LoVo (cell line): ENCODE measurements at regions not wholly inside any gene's neighbourhood (a gene's known extent, or its start where the extent isn't known, plus 50 kb on each side); places are given as distances from the start of the nearest gene placed in this dataset.
"Not testable (repeated sequence)": the region's sequence is repeated elsewhere in the genome, so short reads cannot be mapped to it uniquely, and the experiment has no call there.

ENCODE experiments used
- DNase-seq: peaks from one replicate; pipeline ENCODE4 v3.0.0-alpha.2; 2016; ENCODE audit warnings: low spot score

DNA sequence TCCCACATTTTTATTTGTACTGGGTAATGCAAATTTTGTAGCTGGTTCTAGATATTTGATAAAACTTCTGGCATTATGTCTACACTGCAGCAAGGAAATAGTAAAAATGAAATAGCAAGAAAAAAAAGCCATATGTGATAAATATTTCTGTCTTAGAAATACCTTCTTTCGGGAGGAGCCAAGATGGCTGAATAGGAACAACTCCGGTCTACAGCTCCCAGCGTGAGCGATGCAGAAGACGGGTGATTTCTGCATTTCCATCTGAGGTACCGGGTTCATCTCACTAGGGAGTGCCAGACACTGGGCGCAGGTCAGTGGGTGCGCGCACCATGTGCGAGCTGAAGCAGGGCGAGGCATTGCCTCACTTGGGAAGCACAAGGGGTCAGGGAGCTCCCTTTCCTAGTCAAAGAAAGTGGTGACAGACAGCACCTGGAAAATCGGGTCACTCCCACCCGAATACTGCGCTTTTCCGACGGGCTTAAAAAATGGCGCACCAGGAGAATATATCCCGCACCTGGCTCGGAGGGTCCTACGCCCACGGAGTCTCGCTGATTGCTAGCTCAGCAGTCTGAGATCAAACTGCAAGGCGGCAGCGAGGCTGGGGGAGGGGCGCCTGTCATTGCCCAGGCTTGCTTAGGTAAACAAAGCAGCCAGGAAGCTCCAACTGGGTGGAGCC is 461.4 kb downstream of the ZWINT start:
- not testable (repeated sequence) for DNase-seq

DNA sequence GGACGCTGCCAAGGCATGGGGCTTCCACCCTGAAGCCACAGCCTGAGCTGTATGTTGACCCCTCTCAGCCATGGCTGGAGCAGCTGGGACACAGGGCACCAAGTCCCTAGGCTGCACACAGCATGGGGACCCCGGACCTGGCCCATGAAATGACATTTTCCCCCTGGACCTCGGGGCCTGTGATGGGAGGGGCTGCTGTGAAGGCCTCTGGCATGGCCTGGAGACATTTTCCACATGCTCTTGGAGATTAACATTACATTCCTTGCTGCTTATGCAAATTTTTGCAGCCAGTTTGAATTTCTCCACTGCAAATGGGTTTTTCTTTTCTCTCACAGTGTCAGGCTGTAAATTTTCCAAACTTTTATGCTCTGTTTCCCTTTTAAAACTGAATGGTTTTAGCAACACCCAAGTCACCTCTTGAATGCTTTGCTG is 463.6 kb downstream of the ZWINT start:
- no peak for DNase-seq

DNA sequence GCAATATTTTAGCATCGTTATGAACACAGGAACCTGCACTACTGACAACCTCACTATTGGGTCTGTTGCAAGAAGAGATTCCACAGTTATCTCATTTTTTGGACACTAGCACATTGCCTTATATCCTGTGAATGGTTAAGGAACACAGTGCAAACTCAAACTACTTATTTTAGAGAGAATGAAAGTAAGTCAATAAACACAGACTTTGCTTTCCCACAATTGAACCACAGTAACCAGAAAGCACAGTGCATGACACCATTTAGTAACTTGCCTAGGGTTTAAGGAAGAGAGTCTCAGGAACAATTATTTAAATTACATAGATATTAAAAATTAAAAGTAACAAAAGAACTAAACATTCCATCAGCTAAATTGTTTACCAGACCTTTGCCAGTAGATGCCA is 468.8 kb downstream of the ZWINT start:
- no peak for DNase-seq

DNA sequence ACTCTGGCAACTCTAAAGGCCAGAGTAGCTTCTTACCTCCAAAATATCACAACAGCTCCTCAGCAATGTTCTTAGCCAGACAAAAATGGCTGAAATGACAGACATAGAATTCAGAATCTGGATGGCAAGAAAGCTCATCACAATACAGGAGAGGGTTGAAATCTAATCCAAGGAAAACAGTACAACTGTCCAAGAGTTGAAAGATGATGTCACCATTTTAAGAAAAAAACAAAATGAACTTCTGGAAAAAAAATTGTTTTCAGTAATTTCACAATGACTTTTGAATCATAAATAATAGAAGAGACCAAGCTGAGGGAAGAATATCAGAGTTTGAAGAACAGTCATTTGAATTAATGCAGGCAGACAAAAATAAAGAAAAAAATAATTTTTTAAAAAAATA is 479.5 kb downstream of the ZWINT start:
- DNase-seq, result no peak

DNA sequence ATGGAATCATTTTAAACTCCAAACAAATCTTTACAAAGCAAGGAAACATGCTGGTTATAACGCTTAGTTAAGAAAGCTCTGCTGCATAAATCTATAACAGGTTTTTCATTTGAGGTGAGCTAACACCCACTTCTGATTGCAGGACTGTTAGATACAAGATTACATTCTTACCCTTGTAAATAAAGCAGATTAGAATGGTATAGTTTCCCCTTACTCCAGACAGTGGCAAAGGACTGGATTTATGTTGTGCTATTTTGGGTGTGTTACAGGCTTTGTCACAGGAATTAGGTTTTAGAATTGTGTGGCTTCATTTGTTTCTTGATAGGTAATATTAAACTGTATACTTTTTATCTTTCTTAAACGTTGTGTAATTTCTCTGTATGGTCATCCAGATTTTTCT is 487.6 kb downstream of the ZWINT start:
- no peak for DNase-seq

DNA sequence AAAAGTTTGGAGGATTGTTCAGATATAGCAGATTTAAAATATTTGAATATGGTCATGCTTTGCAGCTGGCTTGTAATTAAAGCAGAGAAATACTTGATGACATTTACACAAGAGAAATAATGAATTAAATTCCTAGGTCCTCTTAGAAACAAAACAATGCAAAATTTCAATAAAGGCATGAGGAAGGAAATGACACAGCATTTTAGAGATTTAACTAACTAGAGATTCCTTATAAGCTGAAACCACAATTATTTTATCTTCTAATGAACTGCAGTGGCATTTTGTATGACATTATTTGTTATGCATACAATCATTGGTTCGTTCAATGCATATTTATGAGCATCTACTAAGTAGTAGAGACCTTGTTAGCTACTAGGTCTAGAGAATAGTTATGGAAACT is 490.9 kb downstream of the ZWINT start:
- no peak for DNase-seq

DNA sequence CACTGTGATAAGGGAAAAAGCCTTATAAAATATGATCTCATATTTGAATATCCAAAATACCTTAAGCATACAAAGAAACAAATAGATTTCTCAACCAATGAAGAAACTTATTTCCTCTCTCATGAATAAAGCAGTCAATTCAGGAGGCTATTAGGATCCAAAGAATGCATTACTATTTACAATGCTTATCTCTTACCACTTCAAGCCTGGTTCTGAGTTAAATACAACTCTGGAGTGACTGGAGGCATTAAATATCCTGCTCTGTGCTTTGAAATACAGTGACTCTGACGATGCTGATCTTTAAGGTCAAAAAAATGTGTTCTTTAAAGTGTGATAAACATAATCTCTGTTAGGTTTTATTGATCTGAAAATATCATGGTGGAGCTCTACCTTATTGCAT is 493.2 kb downstream of the ZWINT start:
- DNase-seq, result no peak

DNA sequence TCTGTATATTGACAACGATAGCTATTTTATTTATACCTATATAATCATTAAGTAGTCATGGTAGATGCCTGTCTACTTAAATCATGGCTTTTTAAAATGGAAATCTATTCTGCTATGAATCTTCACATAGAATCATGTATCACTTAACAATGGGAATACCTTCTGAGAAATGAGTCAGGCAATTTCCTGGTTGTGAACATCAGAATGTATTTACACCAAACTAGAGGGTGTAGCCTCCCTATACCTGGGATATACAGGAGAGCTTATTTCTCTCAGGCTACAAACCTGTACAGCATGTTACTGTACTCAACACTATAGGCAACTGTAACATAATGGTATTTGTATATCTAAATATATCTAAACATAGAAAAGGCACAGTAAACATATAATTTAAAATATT is 502.3 kb downstream of the ZWINT start:
- no peak for DNase-seq

DNA sequence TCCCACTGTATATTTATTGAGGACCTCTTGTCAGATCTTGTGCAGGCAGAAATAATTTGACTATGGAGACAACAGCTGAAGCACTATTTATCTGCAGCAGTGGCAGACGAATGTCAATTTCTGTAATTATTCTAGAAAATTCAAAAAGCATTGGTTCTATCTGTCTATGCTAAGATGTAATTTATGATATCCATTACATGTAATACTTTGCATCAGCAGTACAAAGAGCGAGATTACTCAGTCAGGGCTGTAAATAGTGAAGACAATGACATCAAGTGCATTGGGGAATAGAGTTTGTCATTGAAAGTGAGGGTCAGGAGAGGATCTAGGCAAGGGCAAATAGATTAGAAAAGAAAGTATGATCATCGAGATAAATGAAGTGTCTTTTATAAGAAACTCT is 508.2 kb downstream of the ZWINT start:
- DNase-seq, result no peak

DNA sequence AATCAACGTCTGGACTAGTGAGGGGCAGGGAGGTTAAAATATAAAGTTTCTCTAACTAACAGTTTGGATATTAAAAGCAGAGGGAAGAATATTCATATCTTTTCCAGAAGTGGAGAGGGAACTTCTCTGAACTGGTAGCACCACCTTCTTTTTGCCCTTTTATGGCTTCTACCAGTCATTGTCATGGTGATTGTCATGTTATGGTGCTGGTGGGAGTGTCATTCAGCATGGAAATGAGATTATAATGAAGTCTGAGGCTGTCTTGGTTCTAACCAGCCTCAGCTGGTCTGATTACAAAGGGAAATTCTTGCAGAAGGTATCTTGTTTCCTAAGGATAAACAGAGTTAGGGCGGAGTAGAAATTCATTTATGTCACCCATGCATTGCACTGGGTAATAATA is 523.8 kb downstream of the ZWINT start:
- DNase-seq, result no peak

DNA sequence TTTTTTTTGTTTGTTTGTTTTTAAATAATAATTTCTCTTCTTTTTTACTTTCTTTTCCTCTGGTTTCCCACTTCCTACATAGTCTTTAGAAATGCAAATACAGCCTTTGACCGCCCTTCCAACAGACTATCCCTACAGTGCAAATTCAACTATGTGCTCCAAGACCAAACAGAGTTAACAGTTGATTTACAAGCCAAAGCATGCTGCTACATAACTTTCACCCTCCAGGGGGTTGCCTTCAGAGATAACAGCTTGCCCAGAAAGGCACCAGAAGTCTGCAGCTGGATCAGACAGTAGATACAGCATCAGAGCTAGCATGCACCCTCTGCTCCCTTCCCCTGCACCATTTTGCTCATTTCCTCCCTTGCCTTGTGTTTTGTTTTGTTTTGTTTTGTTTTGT is 539.0 kb downstream of the ZWINT start:
- DNase-seq, result no peak

DNA sequence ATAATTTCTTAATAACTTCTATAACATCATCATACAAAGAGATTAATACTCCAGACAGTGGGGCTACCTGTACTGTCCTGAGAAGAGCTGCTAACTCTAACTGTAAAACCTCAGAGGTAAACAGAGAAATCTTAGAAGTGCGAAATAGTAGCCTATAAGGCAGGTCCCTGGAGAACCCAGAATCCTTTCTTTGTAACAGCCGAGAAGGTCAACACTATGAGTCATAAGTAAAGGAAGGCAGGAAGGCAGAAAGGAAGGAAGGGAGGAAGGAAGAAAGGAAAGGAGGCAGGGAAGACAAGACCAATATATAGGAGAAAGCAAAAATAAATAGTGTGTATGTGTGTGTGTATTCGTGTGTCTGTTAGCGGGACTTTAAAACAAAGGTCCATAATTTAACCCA is 540.6 kb downstream of the ZWINT start:
- no peak for DNase-seq

DNA sequence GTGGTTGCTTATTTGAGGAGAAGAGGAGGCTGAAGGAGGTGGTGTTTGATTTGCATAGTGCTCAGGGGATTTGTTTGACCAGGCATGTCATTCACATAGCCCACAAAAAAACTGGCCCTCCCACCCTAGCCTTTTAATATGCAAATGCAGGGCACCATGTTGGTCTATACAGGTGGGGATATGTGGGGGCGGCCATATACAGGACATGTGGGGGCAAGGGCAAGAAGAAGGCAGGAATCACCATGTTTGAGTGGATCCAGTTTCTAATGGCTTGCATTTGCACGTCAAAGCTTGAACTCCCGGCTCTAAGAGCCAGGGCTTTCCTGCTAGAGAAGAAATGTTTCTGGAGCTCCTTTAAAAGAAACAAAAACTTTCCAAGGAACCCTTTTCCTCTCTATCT is 541.0 kb downstream of the ZWINT start:
- DNase-seq, result no peak

DNA sequence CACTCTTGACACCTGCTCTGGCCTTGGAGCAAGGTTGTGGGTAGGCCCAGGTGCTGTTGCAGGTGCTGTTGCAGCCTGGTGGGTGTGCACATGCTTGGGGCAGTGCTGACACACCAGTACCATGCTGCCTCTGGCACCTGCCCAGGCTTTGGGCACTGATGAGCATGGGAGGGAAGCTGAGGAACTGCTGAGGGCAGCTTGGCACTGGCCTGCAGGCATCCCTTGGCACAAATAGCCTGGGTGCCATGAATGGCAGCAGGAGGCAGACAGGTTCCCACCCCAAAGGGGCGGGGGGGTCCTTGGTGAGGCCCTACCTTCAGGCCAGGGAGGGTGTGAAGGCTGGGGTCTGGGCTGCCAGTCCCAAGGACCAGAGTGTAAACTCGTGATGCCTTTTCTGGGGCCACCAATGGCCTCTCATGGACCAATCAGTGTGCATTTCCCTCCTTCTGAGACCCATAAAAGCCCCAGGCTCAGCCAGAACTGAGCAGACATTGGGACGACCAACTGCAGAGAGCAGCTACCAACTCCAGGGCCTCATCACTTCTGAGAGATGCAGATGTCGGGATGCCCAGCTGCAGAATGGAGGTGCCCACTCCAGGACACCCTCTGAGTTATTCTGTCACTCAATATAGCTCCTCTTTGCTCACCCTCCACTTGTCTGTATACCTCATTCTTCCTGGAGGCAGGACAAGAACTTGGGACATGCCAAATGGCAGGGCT is 547.4 kb downstream of the ZWINT start:
- no peak for DNase-seq

DNA sequence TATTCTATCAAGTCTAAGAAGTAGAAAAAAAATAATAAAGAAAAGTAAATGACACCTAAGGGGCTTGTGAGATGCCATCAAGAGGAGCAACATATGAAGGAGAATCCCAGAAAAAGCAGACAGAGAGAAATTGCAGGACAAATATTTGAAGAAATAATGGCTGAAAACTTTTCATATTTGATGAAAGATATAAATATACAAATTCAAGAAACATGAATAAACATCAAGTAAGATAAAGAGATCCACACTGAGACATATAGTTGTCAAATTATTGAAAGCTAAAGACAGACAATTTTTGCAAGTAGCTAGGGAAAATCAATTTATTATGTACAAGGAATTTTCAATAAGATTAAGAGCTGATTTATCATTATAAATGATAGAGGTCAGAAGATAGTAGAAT is 558.0 kb downstream of the ZWINT start:
- DNase-seq, result no peak

DNA sequence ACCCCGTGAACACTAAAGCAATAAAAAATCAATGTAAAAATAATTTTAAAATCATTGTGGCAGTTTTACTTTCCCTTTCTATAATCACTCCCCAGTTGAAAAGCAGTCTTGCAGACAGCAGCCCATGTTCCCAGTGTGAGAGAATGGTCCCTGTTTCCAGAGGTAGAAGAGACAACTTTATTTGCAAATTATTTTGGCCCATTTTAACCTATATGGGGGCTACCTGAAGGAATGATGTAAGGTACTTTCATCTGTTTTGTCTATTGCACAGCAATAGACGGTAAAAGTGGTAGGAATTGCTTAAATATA is 559.8 kb downstream of the ZWINT start:
- DNase-seq, result no peak

DNA sequence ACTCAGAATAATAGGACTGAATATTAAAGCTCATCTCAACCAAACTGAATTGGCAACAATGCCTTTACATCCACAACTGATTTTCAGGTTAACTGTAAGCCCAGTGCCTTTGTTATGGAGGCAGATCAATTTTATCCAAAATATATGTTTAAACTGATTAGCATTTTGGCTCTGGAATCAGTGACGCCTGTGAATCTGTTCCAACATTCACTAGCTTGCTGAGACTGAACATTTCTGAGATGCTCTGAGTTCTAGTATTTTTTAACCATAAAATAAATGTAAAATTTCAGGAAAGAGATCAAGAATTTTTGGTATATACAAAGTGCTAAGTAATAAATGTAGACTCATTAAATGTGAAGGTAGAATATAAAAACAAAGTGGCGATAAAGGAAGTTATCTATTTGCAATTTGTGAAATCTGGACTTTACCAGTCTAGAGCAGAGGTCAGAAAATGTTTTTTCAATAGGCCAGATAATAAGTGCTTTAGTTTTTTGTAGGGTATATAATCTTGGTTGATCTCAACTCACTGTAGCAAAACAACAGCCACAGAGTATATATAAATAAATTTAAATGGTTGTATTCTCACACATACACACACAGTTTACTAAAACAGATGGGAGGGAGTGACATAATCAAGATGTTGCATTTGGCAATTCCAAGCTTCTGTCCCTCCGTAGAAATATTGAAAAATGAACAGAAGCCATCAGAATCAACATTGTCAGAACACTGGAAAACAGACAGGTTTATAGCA is 560.3 kb downstream of the ZWINT start:
- no peak for DNase-seq

DNA sequence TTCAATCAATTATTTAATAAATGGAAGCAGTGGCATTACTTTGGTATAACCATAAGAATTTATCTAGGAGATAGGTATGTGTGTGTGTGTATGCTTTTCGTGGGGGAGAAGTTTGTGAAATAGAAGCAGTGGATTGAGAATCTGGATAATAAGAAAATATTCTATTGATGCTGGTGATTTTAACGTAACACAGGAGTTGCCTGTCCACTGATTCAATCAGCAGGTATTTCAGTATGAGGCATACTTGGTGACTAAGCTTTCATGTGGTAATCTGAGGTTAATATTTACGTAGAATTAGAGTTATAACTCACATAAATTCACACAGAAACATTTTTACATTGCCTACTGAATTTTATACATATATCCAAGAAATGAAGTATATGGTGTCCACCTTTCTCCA is 568.0 kb downstream of the ZWINT start:
- no peak for DNase-seq

DNA sequence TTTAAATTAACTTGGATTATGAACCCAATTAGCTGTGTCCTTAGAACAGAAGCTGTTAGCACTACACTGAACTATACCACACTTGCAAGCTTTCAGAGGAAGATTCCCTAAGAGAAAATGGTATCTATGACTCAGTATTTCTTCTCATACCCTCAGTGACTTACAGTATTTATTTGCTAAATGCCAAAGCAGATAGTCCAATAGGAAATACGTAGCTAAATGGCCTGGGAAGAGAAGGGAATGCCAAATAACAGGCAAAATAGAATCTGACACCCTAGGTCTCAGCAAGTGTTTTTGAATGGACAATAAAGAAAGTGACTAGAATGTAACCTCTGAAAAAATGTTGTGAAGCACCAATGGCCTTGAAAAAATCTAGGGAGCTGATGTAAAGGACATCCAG is 570.8 kb downstream of the ZWINT start:
- not testable (repeated sequence) for DNase-seq

DNA sequence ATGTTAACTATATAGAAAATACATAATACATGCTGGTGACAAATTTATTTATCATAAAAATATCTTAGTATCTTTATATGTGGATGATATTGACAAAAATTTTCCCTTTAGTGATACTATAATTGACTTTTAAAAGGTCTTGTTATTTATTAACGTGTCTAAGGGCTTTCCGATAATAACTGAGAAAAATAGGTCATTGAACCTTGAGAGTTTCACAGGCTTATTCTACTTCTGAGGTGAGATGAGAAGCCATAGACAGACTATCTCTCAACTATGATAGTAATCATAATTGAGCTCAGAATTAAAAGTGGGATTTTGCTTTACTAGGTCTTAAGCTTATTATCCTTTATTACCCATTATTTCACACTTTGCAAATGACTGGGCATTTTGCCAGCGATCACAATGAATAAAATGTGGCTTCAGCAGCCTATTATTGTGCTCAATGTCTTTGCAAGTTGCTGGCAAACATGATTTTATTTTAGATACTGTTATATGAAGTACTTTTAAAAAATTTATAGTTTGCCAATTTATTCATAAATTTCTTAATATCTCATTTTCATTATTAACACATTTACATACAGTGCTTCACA is 574.5 kb downstream of the ZWINT start:
- no peak for DNase-seq

DNA sequence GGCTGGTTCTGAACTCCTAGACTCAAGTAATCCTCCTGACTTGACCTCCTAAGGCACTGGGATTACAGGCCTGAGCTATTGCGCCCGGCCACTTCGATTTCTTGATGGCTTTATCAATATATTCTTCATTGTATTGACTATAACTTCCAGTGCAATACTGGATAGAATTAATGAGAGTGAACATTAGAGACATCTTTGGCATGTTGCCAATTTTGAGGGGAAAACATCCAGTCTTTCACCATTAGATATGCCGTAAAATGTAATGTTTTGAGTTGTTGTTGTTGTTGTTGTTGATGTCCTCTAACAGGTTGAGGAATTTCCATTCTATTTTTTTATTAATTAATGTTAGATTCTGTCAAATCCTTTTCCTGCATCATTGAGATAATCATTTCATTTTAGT is 578.9 kb downstream of the ZWINT start:
- DNase-seq, result no peak

DNA sequence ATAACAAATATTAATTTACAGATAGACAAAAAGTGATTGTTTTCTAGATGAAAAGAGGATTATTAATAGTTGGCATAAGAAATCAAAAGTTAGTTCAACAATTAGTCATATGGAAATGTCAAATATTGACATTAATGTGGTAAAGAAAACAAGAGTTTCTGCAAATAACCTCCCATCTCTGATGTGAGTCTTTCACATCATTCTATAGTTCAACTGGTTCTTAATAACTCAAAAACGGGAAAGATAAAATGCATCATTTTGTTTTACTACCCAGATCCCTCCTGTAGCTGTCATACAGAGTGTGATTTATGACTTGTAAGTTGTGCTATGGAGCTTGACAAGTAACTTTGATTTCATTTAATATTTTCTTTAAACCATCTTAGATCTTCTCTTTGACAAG is 594.8 kb downstream of the ZWINT start:
- no peak for DNase-seq

DNA sequence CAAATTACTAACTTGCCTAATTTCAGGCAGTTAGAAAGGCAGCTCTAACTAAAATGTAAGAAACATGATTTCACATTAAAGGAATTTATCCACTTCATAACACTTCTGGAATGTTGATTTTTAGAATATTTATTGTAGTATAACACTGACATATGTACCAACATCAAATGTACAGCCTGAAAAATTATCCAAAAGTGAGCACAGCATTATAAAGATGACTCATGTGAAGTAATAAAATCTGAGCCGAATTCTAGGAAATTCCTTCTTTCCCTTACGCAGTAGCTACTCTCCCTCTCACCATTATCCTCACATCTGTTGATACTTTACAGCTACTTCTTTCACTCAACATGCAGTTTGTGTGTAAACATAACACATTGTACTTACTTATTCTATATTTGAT is 610.6 kb downstream of the ZWINT start:
- DNase-seq, result no peak
